Muscle of leg (tissue), 3 donors: ENCODE measurements at regions not wholly inside any gene's neighbourhood (a gene's known extent, or its start where the extent isn't known, plus 50 kb on each side); places are given as distances from the start of the nearest gene placed in this dataset.
"Not testable (repeated sequence)": the region's sequence is repeated elsewhere in the genome, so short reads cannot be mapped to it uniquely, and the experiment has no call there.

Experiments used
- DNase-seq: peaks from one replicate; pipeline ENCODE4 v3.0.0; 2013
- H3K27ac ChIP-seq: one replicate; pipeline ENCODE4 v1.5.1; 2013; ENCODE audit warnings: mild to moderate bottlenecking, low read length, control low read depth
- H3K27me3 ChIP-seq: one replicate; pipeline ENCODE4 v1.6.1; 2013; ENCODE audit warnings: low read length; ENCODE audit not compliant: control insufficient read depth, insufficient read depth
- H3K36me3 ChIP-seq: one replicate; pipeline ENCODE4 v1.6.1; 2013; ENCODE audit warnings: low read length; ENCODE audit not compliant: control insufficient read depth, insufficient read depth
- H3K4me1 ChIP-seq: one replicate; pipeline ENCODE4 v1.6.1; 2013; ENCODE audit warnings: low read length; ENCODE audit not compliant: control insufficient read depth, insufficient read depth
- H3K4me3 ChIP-seq: one replicate; pipeline ENCODE4 v1.5.1; 2013; ENCODE audit warnings: low read length, control low read depth
- H3K9me3 ChIP-seq: replicated peaks from 2 replicates; pipeline ENCODE4 v1.6.1; 2013; ENCODE audit warnings: low read depth, low read length; ENCODE audit not compliant: control insufficient read depth
- WGBS: methylation state at CpG from one replicate; pipeline ENCODE4 v1.1.5; 2013; ENCODE audit warnings: missing lambda C conversion rate; ENCODE audit not compliant: insufficient coverage; 5-methylcytosine and 5-hydroxymethylcytosine counted together

- no peak overlapping the region for H3K27ac ChIP-seq
- DNase-seq = no peak
- no peaks in the 10 kb centered on the region for H3K9me3 ChIP-seq
- H3K4me3 ChIP-seq = no peak overlapping the region
- H3K27me3 ChIP-seq = no peaks in the 10 kb centered on the region
- peaks cover 69% of the 10 kb centered on the region for H3K36me3 ChIP-seq
- H3K4me1 ChIP-seq = peaks cover 3% of the 10 kb centered on the region
- no CpG with 5 or more reads among the region's 2 CpGs for WGBS
These were observed 110.6 kb upstream of the ZNF746 start for GRCh38 chr7:149608168-149608567.

GRCh38 chr7:149607683-149608082 lies 110.1 kb upstream of the ZNF746 start:
- 100% methylated on average over 1 of the region's 4 CpGs for WGBS
- Histone ChIP-seq H3K27me3 (no peaks in the 10 kb centered on the region), H3K9me3 (no peaks in the 10 kb centered on the region), H3K4me3 (no peak overlapping the region), H3K4me1 (peaks cover 3% of the 10 kb centered on the region), H3K27ac (no peak overlapping the region), H3K36me3 (peaks cover 67% of the 10 kb centered on the region)
- DNase-seq = no peak

- Histone ChIP-seq H3K27ac (no peak overlapping the region), H3K4me1 (peaks cover 3% of the 10 kb centered on the region), H3K4me3 (no peak overlapping the region), H3K36me3 (peaks cover 66% of the 10 kb centered on the region), H3K27me3 (no peaks in the 10 kb centered on the region), H3K9me3 (no peaks in the 10 kb centered on the region)
- 90% methylated on average over 4 of the region's 4 CpGs for WGBS
- DNase-seq = no peak
These were observed 109.2 kb upstream of the ZNF746 start for GRCh38 chr7:149606826-149607225.

GRCh38 chr7:149605696-149606095 lies 108.1 kb upstream of the ZNF746 start:
- H3K9me3 ChIP-seq = no peaks in the 10 kb centered on the region
- H3K4me1 ChIP-seq = no peaks in the 10 kb centered on the region
- 84% methylated on average over 6 of the region's 6 CpGs for WGBS
- no peak for DNase-seq
- no peak overlapping the region for H3K4me3 ChIP-seq
- no peak overlapping the region for H3K27ac ChIP-seq
- peaks cover 57% of the 10 kb centered on the region for H3K36me3 ChIP-seq
- no peaks in the 10 kb centered on the region for H3K27me3 ChIP-seq

- Histone ChIP-seq H3K4me3 (no peak overlapping the region), H3K27ac (no peak overlapping the region), H3K4me1 (no peaks in the 10 kb centered on the region), H3K27me3 (no peaks in the 10 kb centered on the region), H3K9me3 (no peaks in the 10 kb centered on the region), H3K36me3 (peaks cover 53% of the 10 kb centered on the region)
- no peak for DNase-seq
- no CpG with 5 or more reads among the region's 4 CpGs for WGBS
These were observed 106.9 kb upstream of the ZNF746 start for GRCh38 chr7:149604521-149604920.

GRCh38 chr7:149600669-149601330 lies 103.2 kb upstream of the ZNF746 start:
- not testable (repeated sequence) for H3K27ac ChIP-seq, DNase-seq, H3K9me3 ChIP-seq, H3K4me1 ChIP-seq, H3K27me3 ChIP-seq, H3K4me3 ChIP-seq
- 93% methylated on average over 12 of the region's 21 CpGs for WGBS
- peaks cover 50% of the 10 kb centered on the region for H3K36me3 ChIP-seq

- H3K9me3 ChIP-seq = no peaks in the 10 kb centered on the region
- 94% methylated on average over 4 of the region's 7 CpGs for WGBS
- no peaks in the 10 kb centered on the region for H3K27me3 ChIP-seq
- no peak overlapping the region for H3K4me3 ChIP-seq
- no peak for DNase-seq
- peaks cover 53% of the 10 kb centered on the region for H3K36me3 ChIP-seq
- no peaks in the 10 kb centered on the region for H3K4me1 ChIP-seq
- no peak overlapping the region for H3K27ac ChIP-seq
These were observed 102.1 kb upstream of the ZNF746 start for GRCh38 chr7:149599636-149600206.

- no peak for DNase-seq
- H3K36me3 ChIP-seq = peaks cover 50% of the 10 kb centered on the region
- no peak overlapping the region for H3K4me3 ChIP-seq
- H3K27me3 ChIP-seq = no peaks in the 10 kb centered on the region
- H3K27ac ChIP-seq = no peak overlapping the region
- no CpG with 5 or more reads among the region's 1 CpG for WGBS
- no peaks in the 10 kb centered on the region for H3K4me1 ChIP-seq
- no peaks in the 10 kb centered on the region for H3K9me3 ChIP-seq
These were observed 101.2 kb upstream of the ZNF746 start for GRCh38 chr7:149598721-149599308.

GRCh38 chr7:149597789-149598188 lies 100.2 kb upstream of the ZNF746 start:
- 100% methylated on average over 1 of the region's 2 CpGs for WGBS
- H3K27me3 ChIP-seq, DNase-seq, H3K4me1 ChIP-seq, H3K27ac ChIP-seq, H3K4me3 ChIP-seq, H3K9me3 ChIP-seq: not testable (repeated sequence)
- peaks cover 51% of the 10 kb centered on the region for H3K36me3 ChIP-seq

- Histone ChIP-seq H3K27me3 (no peaks in the 10 kb centered on the region), H3K9me3 (no peaks in the 10 kb centered on the region), H3K4me3 (no peak overlapping the region), H3K27ac (no peak overlapping the region), H3K4me1 (no peaks in the 10 kb centered on the region), H3K36me3 (peaks cover 52% of the 10 kb centered on the region)
- 73% methylated on average over 2 of the region's 2 CpGs for WGBS
- DNase-seq = no peak
These were observed 97.9 kb upstream of the ZNF746 start for GRCh38 chr7:149595541-149595940.
